Uterus (tissue), 2 donors: ENCODE measurements at regions not wholly inside any gene's neighbourhood (a gene's known extent, or its start where the extent isn't known, plus 50 kb on each side); places are given as distances from the start of the nearest gene placed in this dataset.

Experiments used
- CTCF ChIP-seq, 4 experiments: fragments of 200-600 bp in 2 of 4; fragments of 450-650 bp in 2 of 4; sonication (generic) in 2 of 4; IDR thresholded peaks; one replicate each; pipeline ENCODE4 v1.5.1; 2016 to 2019; ENCODE audit warnings: antibody characterized with exemption in 4 of 4, mild to moderate bottlenecking in 2 of 4, moderate library complexity in 1 of 4
- POLR2A ChIP-seq, 2 donors: fragments of 450-650 bp; IDR thresholded peaks; one replicate each; pipeline ENCODE4 v1.6.1; 2016; ENCODE audit warnings: antibody characterized with exemption in 2 of 2, mild to moderate bottlenecking in 1 of 2, moderate library complexity in 1 of 2

- TF ChIP-seq CTCF (IDR thresholded peaks at IDR 0.05) (no peak), POLR2A (IDR thresholded peaks at IDR 0.05) (no peak)
These were observed 767.3 kb downstream of the GBE1 start for GRCh38 chr3:80994085-80994665.
